Liver (tissue), 8 donors: ENCODE measurements at regions not wholly inside any gene's neighbourhood (a gene's known extent, or its start where the extent isn't known, plus 50 kb on each side); places are given as distances from the start of the nearest gene placed in this dataset.

Source experiments
- DNase-seq: peaks from one replicate; pipeline ENCODE4 v3.0.0-alpha.2; 2017; ENCODE audit warnings: low spot score
- H3K27ac ChIP-seq, 2 donors: one replicate each; pipeline ENCODE4 v1.7.0; 2013; ENCODE audit warnings: inconsistent platforms in 2 of 2, low read length in 2 of 2, control low read depth in 1 of 2, low read depth in 1 of 2, mild to moderate bottlenecking in 1 of 2
- H3K27me3 ChIP-seq, 4 donors: one replicate each; pipeline versions ENCODE4 v1.6.1 to v1.7.0; 2013; ENCODE audit warnings: low read length in 3 of 4, inconsistent platforms in 1 of 4, mild to moderate bottlenecking in 1 of 4, moderate library complexity in 1 of 4; ENCODE audit not compliant: control insufficient read depth in 4 of 4, insufficient read depth in 4 of 4
- H3K36me3 ChIP-seq, 4 donors: one replicate each; pipeline versions ENCODE4 v1.6.1 to v1.7.0; 2013; ENCODE audit warnings: low read length in 3 of 4, mild to moderate bottlenecking in 3 of 4, low read depth in 1 of 4, moderate library complexity in 1 of 4; ENCODE audit not compliant: control insufficient read depth in 4 of 4, insufficient read depth in 3 of 4
- H3K4me1 ChIP-seq, 4 donors: one replicate each; pipeline versions ENCODE4 v1.6.1 to v1.7.0; 2013; ENCODE audit warnings: low read length in 3 of 4, mild to moderate bottlenecking in 3 of 4, moderate library complexity in 1 of 4; ENCODE audit not compliant: control insufficient read depth in 4 of 4, insufficient read depth in 4 of 4
- H3K4me3 ChIP-seq, 3 donors: one replicate each; pipeline versions ENCODE4 v1.6.1 to v1.7.0; 2013; ENCODE audit warnings: low read length in 3 of 3, control low read depth in 1 of 3, low read depth in 1 of 3, mild to moderate bottlenecking in 1 of 3
- H3K9ac ChIP-seq, 2 donors: one replicate each; pipeline ENCODE4 v1.7.0; 2013; ENCODE audit warnings: low read length in 2 of 2, mild to moderate bottlenecking in 2 of 2, moderate library complexity in 2 of 2, control low read depth in 1 of 2, low read depth in 1 of 2
- H3K9me3 ChIP-seq, 4 donors: one replicate each; pipeline versions ENCODE4 v1.6.1 to v1.7.0; 2013; ENCODE audit warnings: low read length in 3 of 4; ENCODE audit not compliant: control insufficient read depth in 4 of 4
- EGR1 ChIP-seq, 2 donors: IDR thresholded peaks; 2 replicates each; pipeline ENCODE4 v1.6.1; 2016 to 2018; ENCODE audit warnings: antibody characterized with exemption in 2 of 2, low read depth in 2 of 2
- FOXA1 ChIP-seq: IDR thresholded peaks from 2 replicates; pipeline ENCODE4 v1.6.1; 2016; ENCODE audit warnings: antibody characterized with exemption
- FOXA2 ChIP-seq: IDR thresholded peaks from 2 replicates; pipeline ENCODE4 v1.6.1; 2016; ENCODE audit warnings: antibody characterized with exemption
- GABPA ChIP-seq, 2 donors: IDR thresholded peaks in 1 of 2; conservative IDR thresholded peaks in 1 of 2; 2 replicates each; pipeline ENCODE4 v1.6.1; 2016; ENCODE audit warnings: antibody characterized with exemption in 2 of 2, mild to moderate bottlenecking in 1 of 2, moderate library complexity in 1 of 2
- HNF4A ChIP-seq, 2 donors: conservative IDR thresholded peaks; 2 replicates each; pipeline ENCODE4 v1.6.1; 2016; ENCODE audit warnings: antibody characterized with exemption in 2 of 2, mild to moderate bottlenecking in 2 of 2
- HNF4G ChIP-seq: IDR thresholded peaks from 2 replicates; pipeline ENCODE4 v1.6.1; 2016; ENCODE audit warnings: antibody characterized with exemption
- JUND ChIP-seq, 2 donors: IDR thresholded peaks; 2 replicates each; pipeline ENCODE4 v1.6.1; 2016; ENCODE audit warnings: antibody characterized with exemption in 2 of 2
- NR2F2 ChIP-seq: IDR thresholded peaks from 2 replicates; pipeline ENCODE4 v1.6.1; 2016; ENCODE audit warnings: antibody characterized with exemption
- RAD21 ChIP-seq, 2 donors: IDR thresholded peaks; 2 replicates each; pipeline ENCODE4 v1.6.1; 2016; ENCODE audit warnings: antibody characterized with exemption in 2 of 2, mild to moderate bottlenecking in 2 of 2
- REST ChIP-seq: IDR thresholded peaks from 2 replicates; pipeline ENCODE4 v1.6.1; 2016; ENCODE audit warnings: antibody characterized with exemption, mild to moderate bottlenecking
- RXRA ChIP-seq, 2 donors: IDR thresholded peaks; 2 replicates each; pipeline ENCODE4 v1.6.1; 2017 to 2018; ENCODE audit warnings: antibody characterized with exemption in 2 of 2, mild to moderate bottlenecking in 1 of 2
- SP1 ChIP-seq: IDR thresholded peaks from 2 replicates; pipeline ENCODE4 v1.6.1; 2018; ENCODE audit warnings: antibody characterized with exemption, mild to moderate bottlenecking
- TAF1 ChIP-seq: conservative IDR thresholded peaks from 2 replicates; pipeline ENCODE4 v1.6.1; 2016; ENCODE audit warnings: antibody characterized with exemption, mild to moderate bottlenecking
- ZBTB33 ChIP-seq: IDR thresholded peaks from 2 replicates; pipeline ENCODE4 v1.6.1; 2016; ENCODE audit warnings: antibody characterized with exemption
- WGBS: extraction: QIAGEN DNeasy Blood & Tissue Kit; methylation state at CpG from one replicate; pipeline ENCODE4 v1.1.7; 2013; 5-methylcytosine and 5-hydroxymethylcytosine counted together
- TF ChIP-seq, protein P1 (sequence below): fragments of 150-350 bp; IDR thresholded peaks from 2 replicates; pipeline ENCODE4 v1.5.1; 2017; ENCODE audit warnings: improper control_type of control experiment, low read depth, low read length; ENCODE audit not compliant: missing input control
- TF ChIP-seq, protein P2 (sequence below): IDR thresholded peaks from 2 replicates; pipeline ENCODE4 v1.6.1; 2016; ENCODE audit warnings: antibody characterized with exemption
- TF ChIP-seq, protein P3 (sequence below): IDR thresholded peaks from 2 replicates; pipeline ENCODE4 v1.6.1; 2016; ENCODE audit warnings: antibody characterized with exemption
- donor health status: healthy.
- donor health status: healthy.
- donor health status: healthy.
- donor health status: healthy.
- donor health status: healthy.

- no peak overlapping the region for H3K27ac ChIP-seq
- no peak overlapping the region for H3K4me3 ChIP-seq
- H3K9me3 ChIP-seq = peaks cover 0 to 4% (median 0%) of the 10 kb centered on the region in 4 donors
- no peaks in the 10 kb centered on the region for H3K4me1 ChIP-seq
- H3K36me3 ChIP-seq = no peaks in the 10 kb centered on the region
- DNase-seq = no peak
- TF ChIP-seq, protein P1, sequence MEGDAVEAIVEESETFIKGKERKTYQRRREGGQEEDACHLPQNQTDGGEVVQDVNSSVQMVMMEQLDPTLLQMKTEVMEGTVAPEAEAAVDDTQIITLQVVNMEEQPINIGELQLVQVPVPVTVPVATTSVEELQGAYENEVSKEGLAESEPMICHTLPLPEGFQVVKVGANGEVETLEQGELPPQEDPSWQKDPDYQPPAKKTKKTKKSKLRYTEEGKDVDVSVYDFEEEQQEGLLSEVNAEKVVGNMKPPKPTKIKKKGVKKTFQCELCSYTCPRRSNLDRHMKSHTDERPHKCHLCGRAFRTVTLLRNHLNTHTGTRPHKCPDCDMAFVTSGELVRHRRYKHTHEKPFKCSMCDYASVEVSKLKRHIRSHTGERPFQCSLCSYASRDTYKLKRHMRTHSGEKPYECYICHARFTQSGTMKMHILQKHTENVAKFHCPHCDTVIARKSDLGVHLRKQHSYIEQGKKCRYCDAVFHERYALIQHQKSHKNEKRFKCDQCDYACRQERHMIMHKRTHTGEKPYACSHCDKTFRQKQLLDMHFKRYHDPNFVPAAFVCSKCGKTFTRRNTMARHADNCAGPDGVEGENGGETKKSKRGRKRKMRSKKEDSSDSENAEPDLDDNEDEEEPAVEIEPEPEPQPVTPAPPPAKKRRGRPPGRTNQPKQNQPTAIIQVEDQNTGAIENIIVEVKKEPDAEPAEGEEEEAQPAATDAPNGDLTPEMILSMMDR = no peak
- TF ChIP-seq NR2F2 (no peak), HNF4G (no peak), EGR1 (IDR thresholded peaks at IDR 0.05; ENCODE audit: low read depth in 2 of 2) (no peak), TAF1 (no peak), RXRA (IDR thresholded peaks at IDR 0.05) (no peak), REST (no peak), HNF4A (conservative IDR thresholded peaks at IDR 0.05) (no peak), JUND (IDR thresholded peaks at IDR 0.05) (no peak)
- TF ChIP-seq, protein P2, sequence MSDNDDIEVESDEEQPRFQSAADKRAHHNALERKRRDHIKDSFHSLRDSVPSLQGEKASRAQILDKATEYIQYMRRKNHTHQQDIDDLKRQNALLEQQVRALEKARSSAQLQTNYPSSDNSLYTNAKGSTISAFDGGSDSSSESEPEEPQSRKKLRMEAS = no peak
- TF ChIP-seq, protein P3, sequence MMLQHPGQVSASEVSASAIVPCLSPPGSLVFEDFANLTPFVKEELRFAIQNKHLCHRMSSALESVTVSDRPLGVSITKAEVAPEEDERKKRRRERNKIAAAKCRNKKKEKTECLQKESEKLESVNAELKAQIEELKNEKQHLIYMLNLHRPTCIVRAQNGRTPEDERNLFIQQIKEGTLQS = no peak
- WGBS = 83% methylated on average over 7 of the region's 7 CpGs
- no peak overlapping the region for H3K9ac ChIP-seq
- H3K27me3 ChIP-seq = no peaks in the 10 kb centered on the region
Observed at GRCh38 chr6:947235-947934, 254.4 kb upstream of the EXOC2 start.

- no peak overlapping the region for H3K9ac ChIP-seq
- 81% methylated on average over 3 of the region's 3 CpGs for WGBS
- no peak overlapping the region for H3K4me3 ChIP-seq
- H3K27ac ChIP-seq = no peak overlapping the region
- no peaks in the 10 kb centered on the region for H3K36me3 ChIP-seq
- H3K27me3 ChIP-seq = no peaks in the 10 kb centered on the region
- H3K9me3 ChIP-seq = peaks cover 0 to 4% (median 1%) of the 10 kb centered on the region in 4 donors
- no peak for DNase-seq
- no peaks in the 10 kb centered on the region for H3K4me1 ChIP-seq
- TF ChIP-seq GABPA (IDR thresholded peaks at IDR 0.05 in 1 of 2, conservative IDR thresholded peaks at IDR 0.05 in 1 of 2) (no peak), TAF1 (no peak), SP1 (no peak), ZBTB33 (no peak), EGR1 (IDR thresholded peaks at IDR 0.05; ENCODE audit: low read depth in 2 of 2) (no peak), FOXA2 (no peak), REST (no peak), JUND (IDR thresholded peaks at IDR 0.05) (no peak), FOXA1 (no peak), RAD21 (IDR thresholded peaks at IDR 0.05) (no peak)
- TF ChIP-seq, protein P1 = no peak
- TF ChIP-seq, protein P3 = no peak
Observed at GRCh38 chr6:946546-946945, 253.6 kb upstream of the EXOC2 start.
